Fibroblast of lung (primary cell): ENCODE measurements at regions not wholly inside any gene's neighbourhood (a gene's known extent, or its start where the extent isn't known, plus 50 kb on each side); places are given as distances from the start of the nearest gene placed in this dataset.

Experiments
- CTCF ChIP-seq, 2 donors: IDR thresholded peaks in 1 of 2; conservative IDR thresholded peaks in 1 of 2; 1 replicate in 1 of 2; 2 replicates in 1 of 2; pipeline ENCODE4 v1.5.1; 2011 to 2012; ENCODE audit warnings: low read length in 2 of 2, control low read depth in 1 of 2, inconsistent platforms in 1 of 2, low read depth in 1 of 2, mild to moderate bottlenecking in 1 of 2
- EZH2 ChIP-seq: IDR thresholded peaks from 2 replicates; pipeline ENCODE4 v1.5.1; 2012; ENCODE audit warnings: low read length, control low read depth, mild to moderate bottlenecking; ENCODE audit errors: missing control alignments

DNA sequence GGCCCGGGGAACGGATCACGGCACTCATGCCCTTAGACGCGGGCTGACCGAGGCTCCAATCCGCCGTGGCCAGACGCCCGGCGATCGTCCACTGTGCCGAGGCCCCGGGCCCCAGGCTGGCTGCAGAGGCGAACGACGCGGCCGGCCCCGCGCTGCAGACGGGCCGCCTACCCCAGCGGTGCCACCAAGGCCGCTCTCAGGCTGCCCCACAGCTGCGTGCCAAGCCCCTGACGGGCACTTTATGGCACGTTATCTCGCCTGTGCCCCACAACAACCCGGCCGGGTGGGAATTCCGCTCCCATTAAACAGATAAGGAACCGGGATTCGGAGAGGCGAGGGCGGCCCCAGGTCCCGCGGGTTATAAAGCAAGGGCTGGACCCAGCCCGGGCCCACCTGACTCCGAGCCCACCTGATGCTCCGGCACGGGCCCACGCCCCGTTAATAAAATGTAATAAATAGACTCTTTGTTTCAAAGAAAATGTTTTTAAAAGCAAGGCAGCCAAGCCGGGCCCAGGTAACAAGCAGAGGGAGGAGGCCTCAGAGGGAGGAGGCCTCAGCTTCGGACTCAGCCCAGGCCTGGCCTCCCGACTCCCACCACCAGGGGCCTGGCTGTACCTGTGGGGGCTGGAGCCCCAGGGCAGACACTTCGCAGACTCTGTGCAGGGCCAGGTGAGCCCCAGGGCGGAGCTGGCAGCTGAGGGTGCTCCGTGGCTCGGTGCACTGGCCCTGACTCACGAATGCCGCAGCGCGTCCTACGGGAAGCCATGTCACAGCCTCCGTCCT is 79.7 kb downstream of the FOXL3 start:
- TF ChIP-seq CTCF (conservative IDR thresholded peaks at IDR 0.05 in 1 of 2, IDR thresholded peaks at IDR 0.05 in 1 of 2; ENCODE audit: low read depth in 1 of 2, low read length in 2 of 2) (no peak), EZH2 (no peak)
